ENCODE measurements at regions not wholly inside any gene's neighbourhood (a gene's known extent, or its start where the extent isn't known, plus 50 kb on each side); places are given as distances from the start of the nearest gene placed in this dataset.

GRCh38 chr3:194218646-194219453 is 82.9 kb downstream of the HES1 start:
- H3K4me1 ChIP-seq (ENCODE audit: insufficient read depth, low read length): no peaks in the 10 kb centered on the region
- Mint-ChIP-seq H3K9me3 (no peaks in the 10 kb centered on the region), H3K4me1 (ENCODE audit: low read depth) (no peaks in the 10 kb centered on the region), H3K27ac (no peak overlapping the region), H3K4me3 (no peak overlapping the region), H3K27me3 (peaks cover 6% of the 10 kb centered on the region), H3K36me3 (ENCODE audit: low read depth) (no peaks in the 10 kb centered on the region)
- DNase-seq (no peak), ATAC-seq (ENCODE audit: poor library complexity) (no peak)
- no peaks in the 10 kb centered on the region for H3K36me3 ChIP-seq (ENCODE audit: insufficient read depth, low read length)
- no peak for TF ChIP-seq CTCF (IDR thresholded peaks at IDR 0.05)
- no peaks in the 10 kb centered on the region for H3K9me3 ChIP-seq (ENCODE audit: control insufficient read depth in 1 of 2, insufficient read depth in 1 of 2, low read length in 2 of 2)
- ChIA-PET CTCF (no interaction called here), POLR2A (no interaction called here)
- no peak overlapping the region for H3K27ac ChIP-seq (ENCODE audit: low read depth in 1 of 2, low read length in 2 of 2)
- no peak overlapping the region for H3K4me3 ChIP-seq (ENCODE audit: low read length)
- intact Hi-C loops (cut with DNase I, micrococcal nuclease): no loop called here
- no peaks in the 10 kb centered on the region for H3K27me3 ChIP-seq (ENCODE audit: control insufficient read depth in 1 of 2, insufficient read depth in 2 of 2, low read length in 2 of 2)

GRCh38 chr3:194219826-194220410 is 84.0 kb downstream of the HES1 start:
- peaks cover 3 to 4% of the 10 kb centered on the region in 2 experiments for H3K27me3 ChIP-seq (ENCODE audit: control insufficient read depth in 1 of 2, insufficient read depth in 2 of 2, low read length in 2 of 2)
- ChIA-PET CTCF (no interaction called here), POLR2A (no interaction called here)
- ATAC-seq (ENCODE audit: poor library complexity): no peak
- H3K9me3 ChIP-seq (ENCODE audit: control insufficient read depth in 1 of 2, insufficient read depth in 1 of 2, low read length in 2 of 2): peaks cover 0 to under 1% of the 10 kb centered on the region in 2 experiments
- no peak for DNase-seq
- Mint-ChIP-seq H3K27me3 (peaks cover 15% of the 10 kb centered on the region), H3K27ac (no peak overlapping the region), H3K36me3 (ENCODE audit: low read depth) (no peaks in the 10 kb centered on the region), H3K9me3 (no peaks in the 10 kb centered on the region), H3K4me3 (no peak overlapping the region), H3K4me1 (ENCODE audit: low read depth) (peaks cover 7% of the 10 kb centered on the region)
- H3K36me3 ChIP-seq (ENCODE audit: insufficient read depth, low read length): no peaks in the 10 kb centered on the region
- no peak overlapping the region for H3K4me3 ChIP-seq (ENCODE audit: low read length)
- no peaks in the 10 kb centered on the region for H3K4me1 ChIP-seq (ENCODE audit: insufficient read depth, low read length)
- intact Hi-C loops (cut with DNase I, micrococcal nuclease): no loop called here
- H3K27ac ChIP-seq (ENCODE audit: low read depth in 1 of 2, low read length in 2 of 2): no peak overlapping the region
- no peak for TF ChIP-seq CTCF (IDR thresholded peaks at IDR 0.05)

GRCh38 chr3:194220901-194221326 is 85.0 kb downstream of the HES1 start:
- ATAC-seq (ENCODE audit: poor library complexity) (no peak), DNase-seq (no peak)
- H3K27me3 ChIP-seq (ENCODE audit: control insufficient read depth in 1 of 2, insufficient read depth in 2 of 2, low read length in 2 of 2): peaks cover 3 to 4% of the 10 kb centered on the region in 2 experiments
- intact Hi-C loops (cut with DNase I, micrococcal nuclease): no loop called here
- no peaks in the 10 kb centered on the region for H3K36me3 ChIP-seq (ENCODE audit: insufficient read depth, low read length)
- Mint-ChIP-seq H3K36me3 (ENCODE audit: low read depth) (no peaks in the 10 kb centered on the region), H3K27ac (no peak overlapping the region), H3K4me1 (ENCODE audit: low read depth) (peaks cover 7% of the 10 kb centered on the region), H3K4me3 (no peak overlapping the region), H3K27me3 (peaks cover 22% of the 10 kb centered on the region), H3K9me3 (no peaks in the 10 kb centered on the region)
- H3K9me3 ChIP-seq (ENCODE audit: control insufficient read depth in 1 of 2, insufficient read depth in 1 of 2, low read length in 2 of 2): peaks cover 0 to 5% of the 10 kb centered on the region in 2 experiments
- TF ChIP-seq CTCF (IDR thresholded peaks at IDR 0.05): no peak
- no peak overlapping the region for H3K27ac ChIP-seq (ENCODE audit: low read depth in 1 of 2, low read length in 2 of 2)
- ChIA-PET CTCF (no interaction called here), POLR2A (interaction anchor here (0.6 kb wide), 1 partner anchor 13 kb away, joined by 3 read pairs; no protein-coding TSS in a partner anchor)
- no peak overlapping the region for H3K4me3 ChIP-seq (ENCODE audit: low read length)
- H3K4me1 ChIP-seq (ENCODE audit: insufficient read depth, low read length): no peaks in the 10 kb centered on the region
